CD8-positive, alpha-beta memory T cell (primary cell): ENCODE measurements at regions not wholly inside any gene's neighbourhood (a gene's known extent, or its start where the extent isn't known, plus 50 kb on each side); places are given as distances from the start of the nearest gene placed in this dataset.
"Not testable (repeated sequence)": the region's sequence is repeated elsewhere in the genome, so short reads cannot be mapped to it uniquely, and the experiment has no call there.

ENCODE experiments used
- CTCF ChIA-PET: fragments of 350-600 bp; sonication (Branson Sonifier 250); formaldehyde crosslinking; loops from one replicate; lab custom pipeline; 2021; ENCODE audit warnings: antibody characterized with exemption; lab: Charles Lee
- POLR2A ChIA-PET: fragments of 350-600 bp; sonication (Branson Sonifier 250); formaldehyde crosslinking; loops from one replicate; lab custom pipeline; 2021; ENCODE audit warnings: antibody characterized with exemption; lab: Charles Lee
- DNase-seq, 5 donors: peaks; one replicate each; pipeline versions ENCODE4 v3.0.0 to v3.0.0-alpha.2; 2020 to 2022; ENCODE audit warnings: mixed read lengths in 1 of 5
- H3K27ac ChIP-seq: one replicate; pipeline ENCODE4 v1.7.0; 2013; ENCODE audit warnings: low read depth, mild to moderate bottlenecking, low read length, moderate library complexity
- H3K27me3 ChIP-seq: 2 replicates; pipeline ENCODE4 v1.7.0; 2013; ENCODE audit warnings: low read length, mild to moderate bottlenecking; ENCODE audit not compliant: insufficient read depth, poor library complexity, severe bottlenecking
- H3K36me3 ChIP-seq: 2 replicates; pipeline ENCODE4 v1.7.0; 2013; ENCODE audit warnings: mild to moderate bottlenecking, low read length, moderate library complexity; ENCODE audit not compliant: insufficient read depth
- H3K4me1 ChIP-seq: 2 replicates; pipeline ENCODE4 v1.7.0; 2013; ENCODE audit warnings: mild to moderate bottlenecking, low read length, moderate library complexity; ENCODE audit not compliant: insufficient read depth
- H3K4me3 ChIP-seq: 2 replicates; pipeline ENCODE4 v1.7.0; 2013; ENCODE audit warnings: mild to moderate bottlenecking, low read length
- H3K9me3 ChIP-seq: 2 replicates; pipeline ENCODE4 v1.7.0; 2013; ENCODE audit warnings: mild to moderate bottlenecking, low read length
- H3K27ac Mint-ChIP-seq, 8 donors: one replicate each; pipeline ENCODE4 v1.8.0; 2020 to 2021; ENCODE audit warnings: mixed read lengths in 8 of 8, mild to moderate bottlenecking in 6 of 8, inconsistent platforms in 3 of 8, moderate library complexity in 3 of 8
- H3K27me3 Mint-ChIP-seq, 2 donors: one replicate each; pipeline ENCODE4 v1.8.0; 2020 to 2021; ENCODE audit warnings: mixed read lengths in 2 of 2, mild to moderate bottlenecking in 1 of 2, moderate library complexity in 1 of 2
- H3K36me3 Mint-ChIP-seq, 3 donors: one replicate each; pipeline ENCODE4 v1.8.0; 2020 to 2021; ENCODE audit warnings: mixed read lengths in 3 of 3, inconsistent platforms in 1 of 3, mild to moderate bottlenecking in 1 of 3
- H3K4me1 Mint-ChIP-seq, 3 donors: one replicate each; pipeline ENCODE4 v1.8.0; 2020 to 2021; ENCODE audit warnings: mixed read lengths in 3 of 3, inconsistent platforms in 1 of 3, mild to moderate bottlenecking in 1 of 3
- H3K4me3 Mint-ChIP-seq, 7 donors: one replicate each; pipeline ENCODE4 v1.8.0; 2020 to 2021; ENCODE audit warnings: mixed read lengths in 7 of 7, mild to moderate bottlenecking in 6 of 7, moderate library complexity in 4 of 7, inconsistent platforms in 2 of 7
- H3K9me3 Mint-ChIP-seq, 5 donors: one replicate each; pipeline ENCODE4 v1.8.0; 2020 to 2022; ENCODE audit warnings: mixed read lengths in 5 of 5, mild to moderate bottlenecking in 3 of 5, moderate library complexity in 2 of 5, inconsistent platforms in 1 of 5

DNA sequence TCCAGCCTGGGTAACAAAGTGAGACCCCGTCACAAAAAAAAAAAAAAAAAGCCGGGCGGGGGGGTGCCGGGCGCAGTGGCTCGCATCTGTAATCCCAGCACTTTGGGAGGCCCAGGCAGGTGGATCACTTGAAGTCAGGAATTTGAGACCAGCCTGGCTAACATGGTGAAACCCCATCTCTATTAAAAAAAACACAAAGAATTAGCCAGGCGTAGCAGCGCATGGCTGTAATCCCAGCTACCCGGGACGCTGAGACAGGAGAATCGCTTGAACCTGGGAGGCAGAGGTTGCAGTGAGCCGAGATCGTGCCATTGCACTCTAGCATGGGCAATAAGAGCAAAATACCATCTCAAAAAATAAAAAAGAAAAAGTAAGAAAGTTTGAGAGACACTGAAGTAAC, 81.9 kb downstream of the CCDC71L start:
- H3K27ac Mint-ChIP-seq, H3K4me1 ChIP-seq, H3K36me3 Mint-ChIP-seq, H3K9me3 ChIP-seq, H3K27ac ChIP-seq, H3K4me1 Mint-ChIP-seq, CTCF ChIA-PET, H3K9me3 Mint-ChIP-seq, DNase-seq, POLR2A ChIA-PET, H3K4me3 Mint-ChIP-seq, H3K27me3 ChIP-seq, H3K36me3 ChIP-seq, H3K4me3 ChIP-seq: not testable (repeated sequence)
- H3K27me3 Mint-ChIP-seq = peaks cover 9 to 34% of the 10 kb centered on the region in 2 donors

- H3K4me3 ChIP-seq = no peak overlapping the region
- POLR2A ChIA-PET = no interaction called here
- Mint-ChIP-seq H3K27ac (no peak overlapping the region), H3K36me3 (no peaks in the 10 kb centered on the region), H3K27me3 (peaks cover 13 to 51% of the 10 kb centered on the region in 2 donors), H3K9me3 (no peaks in the 10 kb centered on the region), H3K4me1 (no peaks in the 10 kb centered on the region), H3K4me3 (no peak overlapping the region)
- CTCF ChIA-PET = no interaction called here
- H3K4me1 ChIP-seq = no peaks in the 10 kb centered on the region
- DNase-seq = no peak
- no peaks in the 10 kb centered on the region for H3K36me3 ChIP-seq
- H3K9me3 ChIP-seq = no peaks in the 10 kb centered on the region
- H3K27me3 ChIP-seq = no peaks in the 10 kb centered on the region
- no peak overlapping the region for H3K27ac ChIP-seq
Observed at GRCh38 chr7:106575138-106575823, 85.7 kb downstream of the CCDC71L start.

- H3K27me3 ChIP-seq = no peaks in the 10 kb centered on the region
- Mint-ChIP-seq H3K9me3 (no peaks in the 10 kb centered on the region), H3K4me1 (no peaks in the 10 kb centered on the region), H3K36me3 (no peaks in the 10 kb centered on the region), H3K27ac (no peak overlapping the region), H3K4me3 (no peak overlapping the region), H3K27me3 (peaks cover 19 to 58% of the 10 kb centered on the region in 2 donors)
- H3K27ac ChIP-seq = no peak overlapping the region
- H3K36me3 ChIP-seq = no peaks in the 10 kb centered on the region
- no peak overlapping the region for H3K4me3 ChIP-seq
- ChIA-PET CTCF (no interaction called here), POLR2A (no interaction called here)
- no peaks in the 10 kb centered on the region for H3K4me1 ChIP-seq
- no peaks in the 10 kb centered on the region for H3K9me3 ChIP-seq
- DNase-seq = no peak
Observed at GRCh38 chr7:106573738-106574137, 87.2 kb downstream of the CCDC71L start.

- no peaks in the 10 kb centered on the region for H3K4me1 Mint-ChIP-seq
- ChIA-PET POLR2A (no interaction called here), CTCF (no interaction called here)
- H3K27ac Mint-ChIP-seq = no peak overlapping the region
- no peaks in the 10 kb centered on the region for H3K9me3 Mint-ChIP-seq
- H3K27me3 Mint-ChIP-seq = peaks cover 19 to 54% of the 10 kb centered on the region in 2 donors
- H3K36me3 Mint-ChIP-seq = no peaks in the 10 kb centered on the region
- Histone ChIP-seq H3K4me1 (no peaks in the 10 kb centered on the region), H3K27ac (no peak overlapping the region), H3K4me3 (no peak overlapping the region), H3K27me3 (no peaks in the 10 kb centered on the region), H3K9me3 (no peaks in the 10 kb centered on the region), H3K36me3 (no peaks in the 10 kb centered on the region)
- no peak overlapping the region for H3K4me3 Mint-ChIP-seq
- no peak for DNase-seq
Observed at GRCh38 chr7:106573125-106573663, 87.8 kb downstream of the CCDC71L start.

GRCh38 chr7:106572394-106573124, 88.4 kb downstream of the CCDC71L start:
- Mint-ChIP-seq H3K27me3 (peaks cover 19 to 51% of the 10 kb centered on the region in 2 donors), H3K36me3 (no peaks in the 10 kb centered on the region), H3K4me3 (no peak overlapping the region), H3K4me1 (no peaks in the 10 kb centered on the region), H3K27ac (no peak overlapping the region), H3K9me3 (no peaks in the 10 kb centered on the region)
- Histone ChIP-seq H3K4me3 (no peak overlapping the region), H3K27me3 (no peaks in the 10 kb centered on the region), H3K36me3 (no peaks in the 10 kb centered on the region), H3K27ac (no peak overlapping the region), H3K4me1 (no peaks in the 10 kb centered on the region), H3K9me3 (no peaks in the 10 kb centered on the region)
- ChIA-PET POLR2A (no interaction called here), CTCF (no interaction called here)
- no peak for DNase-seq

- no peaks in the 10 kb centered on the region for H3K9me3 Mint-ChIP-seq
- no peaks in the 10 kb centered on the region for H3K36me3 Mint-ChIP-seq
- Histone ChIP-seq H3K27ac (no peak overlapping the region), H3K36me3 (no peaks in the 10 kb centered on the region), H3K4me1 (no peaks in the 10 kb centered on the region), H3K4me3 (no peak overlapping the region), H3K27me3 (no peaks in the 10 kb centered on the region), H3K9me3 (no peaks in the 10 kb centered on the region)
- no peak overlapping the region for H3K4me3 Mint-ChIP-seq
- no peak overlapping the region for H3K27ac Mint-ChIP-seq
- DNase-seq = no peak
- H3K4me1 Mint-ChIP-seq = no peaks in the 10 kb centered on the region
- ChIA-PET POLR2A (no interaction called here), CTCF (no interaction called here)
- H3K27me3 Mint-ChIP-seq = peaks cover 15 to 47% of the 10 kb centered on the region in 2 donors
Observed at GRCh38 chr7:106571563-106571962, 89.4 kb downstream of the CCDC71L start.

GRCh38 chr7:106570948-106571418, 90.0 kb downstream of the CCDC71L start:
- peak overlapping the region in 1 of 8 donors; percentile 66 for H3K27ac Mint-ChIP-seq
- H3K4me1 Mint-ChIP-seq = no peaks in the 10 kb centered on the region
- no peaks in the 10 kb centered on the region for H3K36me3 Mint-ChIP-seq
- Histone ChIP-seq H3K9me3 (no peaks in the 10 kb centered on the region), H3K36me3 (no peaks in the 10 kb centered on the region), H3K27me3 (no peaks in the 10 kb centered on the region), H3K27ac (peak overlapping the region; percentile 88), H3K4me1 (no peaks in the 10 kb centered on the region), H3K4me3 (no peak overlapping the region)
- ChIA-PET CTCF (no interaction called here), POLR2A (no interaction called here)
- H3K27me3 Mint-ChIP-seq = peaks cover 15 to 51% of the 10 kb centered on the region in 2 donors
- no peaks in the 10 kb centered on the region for H3K9me3 Mint-ChIP-seq
- no peak overlapping the region for H3K4me3 Mint-ChIP-seq
- DNase-seq = no peak

- Mint-ChIP-seq H3K27ac (peak overlapping the region in 1 of 8 donors; percentile 52), H3K27me3 (peaks cover 15 to 54% of the 10 kb centered on the region in 2 donors), H3K4me1 (no peaks in the 10 kb centered on the region), H3K36me3 (no peaks in the 10 kb centered on the region), H3K4me3 (no peak overlapping the region), H3K9me3 (no peaks in the 10 kb centered on the region)
- no peaks in the 10 kb centered on the region for H3K36me3 ChIP-seq
- H3K27me3 ChIP-seq = no peaks in the 10 kb centered on the region
- ChIA-PET POLR2A (no interaction called here), CTCF (no interaction called here)
- H3K4me3 ChIP-seq = no peak overlapping the region
- H3K27ac ChIP-seq = peak overlapping the region; percentile 88
- no peaks in the 10 kb centered on the region for H3K9me3 ChIP-seq
- H3K4me1 ChIP-seq = no peaks in the 10 kb centered on the region
- no peak for DNase-seq
Observed at GRCh38 chr7:106570146-106570545, 90.8 kb downstream of the CCDC71L start.
